ENCODE measurements at regions not wholly inside any gene's neighbourhood (a gene's known extent, or its start where the extent isn't known, plus 50 kb on each side); places are given as distances from the start of the nearest gene placed in this dataset.

DNA sequence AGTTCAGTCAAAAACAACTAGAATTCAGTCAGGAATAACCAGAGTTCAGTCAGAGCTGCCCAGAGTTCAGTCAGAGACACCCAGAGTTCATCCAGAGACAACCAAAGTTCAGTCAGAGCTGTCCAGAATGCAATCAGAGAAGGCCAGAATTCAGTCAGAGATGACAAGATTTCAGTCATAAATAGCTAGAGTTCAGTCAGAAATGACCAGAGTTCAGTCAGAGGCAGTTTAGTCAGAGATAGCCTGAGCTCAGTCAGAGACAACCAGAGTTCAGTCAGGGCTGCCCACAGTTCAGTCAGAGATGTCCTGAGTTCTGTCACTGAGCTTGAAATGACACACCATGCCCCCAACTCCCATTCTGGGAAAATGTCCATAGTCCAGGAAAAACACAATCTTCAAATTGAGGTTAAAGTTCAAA is 1102.8 kb downstream of the BCL11B start:
- TF ChIP-seq, protein P1, sequence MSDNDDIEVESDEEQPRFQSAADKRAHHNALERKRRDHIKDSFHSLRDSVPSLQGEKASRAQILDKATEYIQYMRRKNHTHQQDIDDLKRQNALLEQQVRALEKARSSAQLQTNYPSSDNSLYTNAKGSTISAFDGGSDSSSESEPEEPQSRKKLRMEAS (IDR thresholded peaks at IDR 0.05): no peak
- no peak for TF ChIP-seq REST (IDR thresholded peaks at IDR 0.05; ENCODE audit: low read depth)
